Psoas muscle (tissue), 7 donors: ENCODE measurements at regions not wholly inside any gene's neighbourhood (a gene's known extent, or its start where the extent isn't known, plus 50 kb on each side); places are given as distances from the start of the nearest gene placed in this dataset.
A peak's percentile ranks its signal among the peaks of the same experiment; 100 is the strongest.

Source experiments
- ATAC-seq, 4 donors: fragments of 200-7000 bp; cut with Tn5 transposase; one replicate each; pipeline ENCODE4 v1.9.1; 2020; ENCODE audit warnings: moderate library complexity in 3 of 4, mild to moderate bottlenecking in 2 of 4
- DNase-seq, 2 donors: peaks; one replicate each; pipeline ENCODE4 v3.0.0-alpha.2; 2020
- H3K27ac ChIP-seq: fragments of 200-600 bp; one replicate; pipeline ENCODE4 v1.8.0; 2022
- H3K27me3 ChIP-seq, 3 donors: fragments of 200-600 bp in 1 of 3; one replicate each; pipeline versions ENCODE4 v1.6.1 to v1.8.0; 2013 to 2022; ENCODE audit warnings: low read length in 2 of 3, mild to moderate bottlenecking in 2 of 3, moderate library complexity in 1 of 3; ENCODE audit not compliant: insufficient read depth in 3 of 3
- H3K36me3 ChIP-seq, 2 donors: fragments of 200-600 bp in 1 of 2; one replicate each; pipeline versions ENCODE4 v1.6.1 to v1.8.0; 2013 to 2022; ENCODE audit warnings: low read depth in 1 of 2, mild to moderate bottlenecking in 1 of 2, moderate library complexity in 1 of 2; ENCODE audit not compliant: insufficient read depth in 1 of 2
- H3K4me1 ChIP-seq: fragments of 200-600 bp; one replicate; pipeline ENCODE4 v1.8.0; 2022
- H3K4me3 ChIP-seq: fragments of 200-600 bp; one replicate; pipeline ENCODE4 v1.8.0; 2022; ENCODE audit warnings: mild to moderate bottlenecking
- H3K9me3 ChIP-seq: fragments of 200-600 bp; one replicate; pipeline ENCODE4 v1.8.0; 2022
- CTCF ChIP-seq: fragments of 200-600 bp; IDR thresholded peaks from one replicate; pipeline ENCODE4 v1.8.0; 2022; ENCODE audit warnings: antibody characterized with exemption
- WGBS, 3 donors: extraction: QIAGEN DNeasy Blood & Tissue Kit; methylation state at CpG; one replicate each; pipeline versions ENCODE4 v1.1.6 to v1.1.7; 2013; 5-methylcytosine and 5-hydroxymethylcytosine counted together
- intact Hi-C, 2 donors: fragments of 100-400 bp; cut with DNase I; formaldehyde crosslinking; loops; one replicate each; pipeline versions ENCODE4 v1.11.0 to v1.14.2; 2022
- donor health status: healthy with polysubstance abuse.
- donor health status: DM: no; HTN: no; CAD: no; lungs with moderate emphysema.
- donor health status: Bipolar disorder and iron deficiency.
- donor health status: healthy.
- donor health status: DM: yes; HTN: yes; CAD: no.
- donor health status: DM: no; HTN: no; CAD: no.
- donor health status: DM: yes; HTN: yes; CAD: no.

- 65 to 94% (median 88%) methylated on average over 2 of the region's 2 CpGs for WGBS, 3 donors
- DNase-seq (no peak), ATAC-seq (no peak)
- H3K27me3 ChIP-seq, result no peaks in the 10 kb centered on the region
- TF ChIP-seq CTCF, result no peak
- intact Hi-C loops, result no loop called here
- no peaks in the 10 kb centered on the region for H3K36me3 ChIP-seq
- H3K4me1 ChIP-seq, result no peaks in the 10 kb centered on the region
- H3K4me3 ChIP-seq, result no peak overlapping the region
- H3K27ac ChIP-seq, result no peak overlapping the region
- no peaks in the 10 kb centered on the region for H3K9me3 ChIP-seq
Observed at GRCh38 chr11:130796828-130797227, 119.5 kb downstream of the SNX19 start.

DNA sequence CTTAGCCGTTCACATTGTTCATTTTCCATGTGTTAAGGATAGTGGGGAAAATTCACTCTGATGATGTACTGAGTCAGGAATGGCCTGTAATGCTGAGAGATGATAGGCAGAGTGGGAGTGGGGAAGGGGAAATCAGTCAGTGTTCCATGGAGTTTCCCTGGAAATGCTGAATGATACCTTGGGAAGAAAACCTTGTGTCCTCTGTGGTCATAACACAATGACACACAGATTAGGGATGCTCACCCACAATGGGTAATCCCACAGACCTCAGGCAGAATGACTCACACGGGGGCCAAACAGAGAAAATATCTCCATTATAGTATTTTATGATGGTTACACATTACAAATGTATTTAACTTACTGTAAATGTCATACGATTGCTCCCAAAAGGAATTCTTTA, 118.0 kb downstream of the SNX19 start:
- no peak overlapping the region for H3K4me3 ChIP-seq
- DNase-seq, result no peak
- no peaks in the 10 kb centered on the region for H3K9me3 ChIP-seq
- H3K27me3 ChIP-seq, result no peaks in the 10 kb centered on the region
- H3K36me3 ChIP-seq, result no peaks in the 10 kb centered on the region
- no peak overlapping the region for H3K27ac ChIP-seq
- intact Hi-C loops, result no loop called here
- peak in 1 of 4 donors; percentile 27 for ATAC-seq
- TF ChIP-seq CTCF, result no peak
- 66 to 83% (median 68%) methylated on average over 3 of the region's 3 CpGs for WGBS, 3 donors
- no peaks in the 10 kb centered on the region for H3K4me1 ChIP-seq

GRCh38 chr11:130798801-130799200, 117.5 kb downstream of the SNX19 start:
- Histone ChIP-seq H3K4me3 (no peak overlapping the region), H3K4me1 (no peaks in the 10 kb centered on the region), H3K36me3 (no peaks in the 10 kb centered on the region), H3K27ac (no peak overlapping the region), H3K27me3 (no peaks in the 10 kb centered on the region), H3K9me3 (no peaks in the 10 kb centered on the region)
- ATAC-seq, result no peak
- DNase-seq, result no peak
- intact Hi-C loops, result no loop called here
- WGBS, 3 donors, result 75 to 89% (median 88%) methylated on average over 4 of the region's 4 CpGs
- TF ChIP-seq CTCF, result no peak

- ATAC-seq (no peak), DNase-seq (no peak)
- Histone ChIP-seq H3K4me3 (no peak overlapping the region), H3K9me3 (no peaks in the 10 kb centered on the region), H3K27ac (no peak overlapping the region), H3K27me3 (no peaks in the 10 kb centered on the region), H3K36me3 (no peaks in the 10 kb centered on the region), H3K4me1 (no peaks in the 10 kb centered on the region)
- 78 to 85% (median 79%) methylated on average over 6 of the region's 6 CpGs for WGBS, 3 donors
- no peak for TF ChIP-seq CTCF
- intact Hi-C loops, result no loop called here
Observed at GRCh38 chr11:130801333-130802122, 114.8 kb downstream of the SNX19 start.

- ATAC-seq, result no peak
- no peaks in the 10 kb centered on the region for H3K36me3 ChIP-seq
- no peak for TF ChIP-seq CTCF
- 75 to 95% (median 79%) methylated on average over 2 of the region's 2 CpGs for WGBS, 3 donors
- no peaks in the 10 kb centered on the region for H3K9me3 ChIP-seq
- H3K4me3 ChIP-seq, result no peak overlapping the region
- no peak for DNase-seq
- no peaks in the 10 kb centered on the region for H3K27me3 ChIP-seq
- no peak overlapping the region for H3K27ac ChIP-seq
- intact Hi-C loops, result no loop called here
- no peaks in the 10 kb centered on the region for H3K4me1 ChIP-seq
Observed at GRCh38 chr11:130802567-130802966, 113.7 kb downstream of the SNX19 start.
